Tibial artery (tissue), 4 donors: ENCODE measurements at regions not wholly inside any gene's neighbourhood (a gene's known extent, or its start where the extent isn't known, plus 50 kb on each side); places are given as distances from the start of the nearest gene placed in this dataset.

Experiments used
- DNase-seq, 2 donors: peaks; one replicate each; pipeline ENCODE4 v3.0.0-alpha.2; 2019
- H3K27ac ChIP-seq, 2 donors: fragments of 200-600 bp; sonication (generic) in 1 of 2; 1 replicate in 1 of 2; 2 replicates in 1 of 2; pipeline ENCODE4 v1.5.1; 2018 to 2019; ENCODE audit warnings: mild to moderate bottlenecking in 1 of 2
- H3K27me3 ChIP-seq, 2 donors: fragments of 200-600 bp; sonication (generic) in 1 of 2; one replicate each; pipeline versions ENCODE4 v1.5.1 to v1.6.0; 2016 to 2019
- H3K36me3 ChIP-seq, 3 donors: fragments of 200-600 bp; sonication (generic) in 2 of 3; one replicate each; pipeline ENCODE4 v1.5.1; 2016 to 2019; ENCODE audit warnings: mild to moderate bottlenecking in 2 of 3
- H3K4me1 ChIP-seq, 4 donors: fragments of 200-600 bp; sonication (generic) in 2 of 4; 1 replicate in 3 of 4; 2 replicates in 1 of 4; pipeline ENCODE4 v1.5.1; 2016 to 2019
- H3K4me3 ChIP-seq, 2 donors: fragments of 200-600 bp; sonication (generic) in 1 of 2; 1 replicate in 1 of 2; 2 replicates in 1 of 2; pipeline ENCODE4 v1.5.1; 2018 to 2019; ENCODE audit warnings: mild to moderate bottlenecking in 2 of 2
- H3K9me3 ChIP-seq, 3 donors: fragments of 200-600 bp; sonication (generic) in 1 of 3; one replicate each; pipeline ENCODE4 v1.5.1; 2016 to 2019
- intact Hi-C: fragments of 100-400 bp; cut with DNase I; formaldehyde crosslinking; loops from one replicate; pipeline ENCODE4 v1.15.0; 2023; ENCODE audit warnings: low total_unique reads
- TF ChIP-seq, protein P1 (sequence below), 2 experiments: fragments of 200-600 bp in 1 of 2; fragments of 450-650 bp in 1 of 2; IDR thresholded peaks; one replicate each; pipeline ENCODE4 v1.5.1; 2017 to 2019; ENCODE audit warnings: antibody characterized with exemption in 2 of 2, mild to moderate bottlenecking in 1 of 2, moderate library complexity in 1 of 2

DNA sequence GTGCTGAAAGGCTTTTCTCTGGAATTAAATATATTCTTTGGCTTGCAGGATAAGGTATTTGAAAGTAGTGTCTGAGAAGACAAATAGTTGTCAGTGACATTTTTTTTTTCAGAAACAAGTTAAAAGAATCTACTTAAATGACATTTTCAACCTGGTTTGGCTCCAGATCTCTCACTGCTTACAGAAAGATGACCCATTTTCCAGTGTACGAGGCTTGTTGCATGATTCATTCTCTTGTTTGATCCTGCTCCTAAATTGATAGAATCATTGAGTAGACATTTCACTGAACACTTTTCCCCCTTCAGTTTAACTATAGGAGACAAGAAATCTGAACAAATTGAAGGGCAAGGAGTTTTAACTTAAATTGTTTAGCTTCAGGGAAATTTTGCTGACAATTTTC is 546.1 kb downstream of the ZNF608 start:
- H3K4me1 ChIP-seq = no peaks in the 10 kb centered on the region
- no peak overlapping the region for H3K4me3 ChIP-seq
- TF ChIP-seq, protein P1, sequence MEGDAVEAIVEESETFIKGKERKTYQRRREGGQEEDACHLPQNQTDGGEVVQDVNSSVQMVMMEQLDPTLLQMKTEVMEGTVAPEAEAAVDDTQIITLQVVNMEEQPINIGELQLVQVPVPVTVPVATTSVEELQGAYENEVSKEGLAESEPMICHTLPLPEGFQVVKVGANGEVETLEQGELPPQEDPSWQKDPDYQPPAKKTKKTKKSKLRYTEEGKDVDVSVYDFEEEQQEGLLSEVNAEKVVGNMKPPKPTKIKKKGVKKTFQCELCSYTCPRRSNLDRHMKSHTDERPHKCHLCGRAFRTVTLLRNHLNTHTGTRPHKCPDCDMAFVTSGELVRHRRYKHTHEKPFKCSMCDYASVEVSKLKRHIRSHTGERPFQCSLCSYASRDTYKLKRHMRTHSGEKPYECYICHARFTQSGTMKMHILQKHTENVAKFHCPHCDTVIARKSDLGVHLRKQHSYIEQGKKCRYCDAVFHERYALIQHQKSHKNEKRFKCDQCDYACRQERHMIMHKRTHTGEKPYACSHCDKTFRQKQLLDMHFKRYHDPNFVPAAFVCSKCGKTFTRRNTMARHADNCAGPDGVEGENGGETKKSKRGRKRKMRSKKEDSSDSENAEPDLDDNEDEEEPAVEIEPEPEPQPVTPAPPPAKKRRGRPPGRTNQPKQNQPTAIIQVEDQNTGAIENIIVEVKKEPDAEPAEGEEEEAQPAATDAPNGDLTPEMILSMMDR (IDR thresholded peaks at IDR 0.05) = no peak
- no peaks in the 10 kb centered on the region for H3K36me3 ChIP-seq
- H3K9me3 ChIP-seq = no peaks in the 10 kb centered on the region
- H3K27ac ChIP-seq = no peak overlapping the region
- no peak for DNase-seq
- intact Hi-C loops = no loop called here
- no peaks in the 10 kb centered on the region for H3K27me3 ChIP-seq

- no peaks in the 10 kb centered on the region for H3K36me3 ChIP-seq
- no peaks in the 10 kb centered on the region for H3K4me1 ChIP-seq
- TF ChIP-seq, protein P1 (IDR thresholded peaks at IDR 0.05) = no peak
- H3K27ac ChIP-seq = no peak overlapping the region
- no peaks in the 10 kb centered on the region for H3K9me3 ChIP-seq
- no peak overlapping the region for H3K4me3 ChIP-seq
- intact Hi-C loops = no loop called here
- DNase-seq = no peak
- H3K27me3 ChIP-seq = no peaks in the 10 kb centered on the region
These were observed 546.5 kb downstream of the ZNF608 start for GRCh38 chr5:124199893-124200292.

DNA sequence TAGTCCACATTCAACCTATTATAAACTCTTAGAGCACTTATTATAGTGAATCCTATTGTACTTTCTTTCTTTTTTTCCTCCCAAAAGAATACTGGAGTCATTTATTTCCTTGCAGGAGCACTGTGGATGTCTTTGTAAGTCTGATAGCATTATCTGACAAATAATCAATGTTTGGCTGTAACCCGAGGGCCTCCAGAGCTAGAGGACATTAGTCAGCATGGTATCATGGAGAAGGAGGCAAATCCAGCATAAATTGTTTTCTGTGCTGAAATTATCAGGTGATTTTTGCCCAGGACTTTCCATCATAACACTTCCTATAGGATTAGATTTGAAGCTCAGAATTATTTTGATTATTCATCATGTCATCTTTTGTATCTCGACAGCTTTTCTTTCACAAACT is 551.0 kb downstream of the ZNF608 start:
- no peak overlapping the region for H3K4me3 ChIP-seq
- intact Hi-C loops = no loop called here
- no peaks in the 10 kb centered on the region for H3K9me3 ChIP-seq
- H3K36me3 ChIP-seq = no peaks in the 10 kb centered on the region
- H3K27me3 ChIP-seq = no peaks in the 10 kb centered on the region
- no peak for DNase-seq
- no peak overlapping the region for H3K27ac ChIP-seq
- TF ChIP-seq, protein P1 (IDR thresholded peaks at IDR 0.05) = no peak
- no peaks in the 10 kb centered on the region for H3K4me1 ChIP-seq

DNA sequence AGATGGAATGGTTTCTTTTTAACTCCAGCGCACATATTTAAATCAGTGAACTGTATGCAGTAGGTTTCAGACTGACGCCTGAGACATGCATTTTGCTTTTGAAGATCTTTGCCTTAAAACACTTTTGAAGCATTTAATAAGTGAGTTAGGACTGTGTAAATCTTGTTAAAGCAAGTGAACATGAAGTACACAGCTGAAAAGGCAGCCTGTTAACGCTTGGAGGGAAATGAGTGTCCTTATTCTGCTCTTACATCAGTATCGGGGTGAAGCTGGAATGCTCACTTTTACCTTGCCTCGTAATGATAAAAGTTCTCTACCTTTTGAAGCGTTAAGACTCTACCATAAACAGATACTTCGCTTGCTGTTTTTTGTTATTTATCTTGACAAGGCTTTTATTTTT is 552.2 kb downstream of the ZNF608 start:
- H3K27ac ChIP-seq = no peak overlapping the region
- no peaks in the 10 kb centered on the region for H3K4me1 ChIP-seq
- DNase-seq = no peak
- H3K9me3 ChIP-seq = no peaks in the 10 kb centered on the region
- no peaks in the 10 kb centered on the region for H3K27me3 ChIP-seq
- TF ChIP-seq, protein P1 (IDR thresholded peaks at IDR 0.05) = no peak
- intact Hi-C loops = no loop called here
- H3K36me3 ChIP-seq = no peaks in the 10 kb centered on the region
- no peak overlapping the region for H3K4me3 ChIP-seq

DNA sequence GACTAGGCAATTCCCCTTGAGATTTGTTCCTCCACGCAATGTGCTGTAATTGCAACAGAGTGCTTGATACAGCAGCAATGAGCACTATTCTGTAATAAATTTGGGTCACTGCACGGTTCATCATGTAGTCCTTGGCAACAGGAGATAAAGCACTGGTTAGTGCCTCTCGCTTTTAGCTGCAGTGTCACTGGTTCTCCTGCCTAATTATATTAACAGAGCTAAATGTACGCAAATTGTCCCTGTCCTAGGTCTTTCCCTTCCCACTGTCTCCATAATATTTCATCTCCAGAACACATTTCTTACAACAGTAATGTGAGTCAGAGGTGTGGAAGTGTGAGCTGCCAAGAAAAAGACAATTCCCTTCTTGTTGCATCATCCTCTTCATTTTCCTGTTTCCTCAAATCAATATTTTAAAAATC is 553.1 kb downstream of the ZNF608 start:
- H3K27me3 ChIP-seq = no peaks in the 10 kb centered on the region
- no peaks in the 10 kb centered on the region for H3K4me1 ChIP-seq
- H3K4me3 ChIP-seq = no peak overlapping the region
- no peaks in the 10 kb centered on the region for H3K36me3 ChIP-seq
- no peak for DNase-seq
- intact Hi-C loops = no loop called here
- H3K27ac ChIP-seq = no peak overlapping the region
- TF ChIP-seq, protein P1 (IDR thresholded peaks at IDR 0.05) = no peak
- H3K9me3 ChIP-seq = no peaks in the 10 kb centered on the region

GRCh38 chr5:124192716-124193115 is 553.7 kb downstream of the ZNF608 start:
- intact Hi-C loops = no loop called here
- Histone ChIP-seq H3K9me3 (no peaks in the 10 kb centered on the region), H3K27me3 (no peaks in the 10 kb centered on the region), H3K4me3 (no peak overlapping the region), H3K27ac (no peak overlapping the region), H3K4me1 (no peaks in the 10 kb centered on the region), H3K36me3 (no peaks in the 10 kb centered on the region)
- no peak for DNase-seq
- TF ChIP-seq, protein P1 (IDR thresholded peaks at IDR 0.05) = no peak
